ENCODE measurements at regions not wholly inside any gene's neighbourhood (a gene's known extent, or its start where the extent isn't known, plus 50 kb on each side); places are given as distances from the start of the nearest gene placed in this dataset.

GRCh38 chr2:8065191-8065590 lies 616.7 kb upstream of the ID2 start:
- TF ChIP-seq ZNF155 (tag by site-specific recombination; IDR thresholded peaks at IDR 0.05) = no peak
- TF ChIP-seq CTCF (tag by site-specific recombination; IDR thresholded peaks at IDR 0.05) = no peak
- TF ChIP-seq, protein P1, sequence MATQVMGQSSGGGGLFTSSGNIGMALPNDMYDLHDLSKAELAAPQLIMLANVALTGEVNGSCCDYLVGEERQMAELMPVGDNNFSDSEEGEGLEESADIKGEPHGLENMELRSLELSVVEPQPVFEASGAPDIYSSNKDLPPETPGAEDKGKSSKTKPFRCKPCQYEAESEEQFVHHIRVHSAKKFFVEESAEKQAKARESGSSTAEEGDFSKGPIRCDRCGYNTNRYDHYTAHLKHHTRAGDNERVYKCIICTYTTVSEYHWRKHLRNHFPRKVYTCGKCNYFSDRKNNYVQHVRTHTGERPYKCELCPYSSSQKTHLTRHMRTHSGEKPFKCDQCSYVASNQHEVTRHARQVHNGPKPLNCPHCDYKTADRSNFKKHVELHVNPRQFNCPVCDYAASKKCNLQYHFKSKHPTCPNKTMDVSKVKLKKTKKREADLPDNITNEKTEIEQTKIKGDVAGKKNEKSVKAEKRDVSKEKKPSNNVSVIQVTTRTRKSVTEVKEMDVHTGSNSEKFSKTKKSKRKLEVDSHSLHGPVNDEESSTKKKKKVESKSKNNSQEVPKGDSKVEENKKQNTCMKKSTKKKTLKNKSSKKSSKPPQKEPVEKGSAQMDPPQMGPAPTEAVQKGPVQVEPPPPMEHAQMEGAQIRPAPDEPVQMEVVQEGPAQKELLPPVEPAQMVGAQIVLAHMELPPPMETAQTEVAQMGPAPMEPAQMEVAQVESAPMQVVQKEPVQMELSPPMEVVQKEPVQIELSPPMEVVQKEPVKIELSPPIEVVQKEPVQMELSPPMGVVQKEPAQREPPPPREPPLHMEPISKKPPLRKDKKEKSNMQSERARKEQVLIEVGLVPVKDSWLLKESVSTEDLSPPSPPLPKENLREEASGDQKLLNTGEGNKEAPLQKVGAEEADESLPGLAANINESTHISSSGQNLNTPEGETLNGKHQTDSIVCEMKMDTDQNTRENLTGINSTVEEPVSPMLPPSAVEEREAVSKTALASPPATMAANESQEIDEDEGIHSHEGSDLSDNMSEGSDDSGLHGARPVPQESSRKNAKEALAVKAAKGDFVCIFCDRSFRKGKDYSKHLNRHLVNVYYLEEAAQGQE (tag by site-specific recombination; IDR thresholded peaks at IDR 0.05) = no peak
- TF ChIP-seq, protein P2, sequence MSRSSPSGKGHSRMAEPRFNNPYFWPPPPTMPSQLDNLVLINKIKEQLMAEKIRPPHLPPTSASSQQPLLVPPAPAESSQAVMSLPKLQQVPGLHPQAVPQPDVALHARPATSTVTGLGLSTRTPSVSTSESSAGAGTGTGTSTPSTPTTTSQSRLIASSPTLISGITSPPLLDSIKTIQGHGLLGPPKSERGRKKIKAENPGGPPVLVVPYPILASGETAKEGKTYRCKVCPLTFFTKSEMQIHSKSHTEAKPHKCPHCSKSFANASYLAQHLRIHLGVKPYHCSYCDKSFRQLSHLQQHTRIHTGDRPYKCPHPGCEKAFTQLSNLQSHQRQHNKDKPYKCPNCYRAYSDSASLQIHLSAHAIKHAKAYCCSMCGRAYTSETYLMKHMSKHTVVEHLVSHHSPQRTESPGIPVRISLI (tag by site-specific recombination; IDR thresholded peaks at IDR 0.05) = no peak
- no peak for TF ChIP-seq ZEB2 (tag by site-specific recombination; IDR thresholded peaks at IDR 0.05)
- no peak for TF ChIP-seq ZNF416 (tag by site-specific recombination; IDR thresholded peaks at IDR 0.05)
- TF ChIP-seq ZNF560 (tag by site-specific recombination; IDR thresholded peaks at IDR 0.05; ENCODE audit: borderline replicate concordance) = no peak
- TF ChIP-seq KLF1 (tag by site-specific recombination; IDR thresholded peaks at IDR 0.05) = no peak
- no peak for TF ChIP-seq ZNF747 (tag by site-specific recombination; IDR thresholded peaks at IDR 0.05)
- no peak for TF ChIP-seq ZNF704 (tag by site-specific recombination; IDR thresholded peaks at IDR 0.05)
- no peak for TF ChIP-seq SP2 (tag by site-specific recombination; IDR thresholded peaks at IDR 0.05)
- TF ChIP-seq ZNF423 (tag by site-specific recombination; IDR thresholded peaks at IDR 0.05) = no peak
